SH-SY5Y (cell line): ENCODE measurements at regions not wholly inside any gene's neighbourhood (a gene's known extent, or its start where the extent isn't known, plus 50 kb on each side); places are given as distances from the start of the nearest gene placed in this dataset.
A peak's percentile ranks its signal among the peaks of the same experiment; 100 is the strongest.

Experiments used
- GATA2 ChIP-seq: IDR thresholded peaks from 2 replicates; pipeline ENCODE4 v1.6.1; 2011; ENCODE audit warnings: mild to moderate bottlenecking, low read depth, low read length
- GATA3 ChIP-seq: IDR thresholded peaks from 2 replicates; pipeline ENCODE4 v1.6.1; 2011; ENCODE audit warnings: low read depth, mild to moderate bottlenecking, low read length, moderate library complexity

DNA sequence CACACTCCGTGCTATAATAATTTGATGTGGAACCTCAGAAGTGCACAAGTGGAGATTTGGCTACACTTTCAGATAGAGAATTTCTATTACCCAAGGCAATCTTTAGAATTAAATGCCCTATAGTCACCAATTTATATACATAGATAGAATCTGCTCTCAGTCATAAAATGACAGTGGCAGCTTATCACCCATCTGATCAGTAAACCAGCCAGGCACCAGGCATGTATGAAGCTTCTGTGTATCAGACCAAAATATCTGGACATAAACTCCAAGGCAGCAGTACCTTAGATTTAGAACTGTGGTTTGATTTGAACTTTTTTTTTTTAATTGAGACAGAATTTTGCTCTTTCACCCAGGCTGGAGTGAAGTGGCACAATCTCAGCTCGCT, 180.9 kb downstream of the IPMK start:
- TF ChIP-seq GATA2 = peak; percentile 80; the same call in 1 of the 2 replicates
- peak; percentile 89 for TF ChIP-seq GATA3

DNA sequence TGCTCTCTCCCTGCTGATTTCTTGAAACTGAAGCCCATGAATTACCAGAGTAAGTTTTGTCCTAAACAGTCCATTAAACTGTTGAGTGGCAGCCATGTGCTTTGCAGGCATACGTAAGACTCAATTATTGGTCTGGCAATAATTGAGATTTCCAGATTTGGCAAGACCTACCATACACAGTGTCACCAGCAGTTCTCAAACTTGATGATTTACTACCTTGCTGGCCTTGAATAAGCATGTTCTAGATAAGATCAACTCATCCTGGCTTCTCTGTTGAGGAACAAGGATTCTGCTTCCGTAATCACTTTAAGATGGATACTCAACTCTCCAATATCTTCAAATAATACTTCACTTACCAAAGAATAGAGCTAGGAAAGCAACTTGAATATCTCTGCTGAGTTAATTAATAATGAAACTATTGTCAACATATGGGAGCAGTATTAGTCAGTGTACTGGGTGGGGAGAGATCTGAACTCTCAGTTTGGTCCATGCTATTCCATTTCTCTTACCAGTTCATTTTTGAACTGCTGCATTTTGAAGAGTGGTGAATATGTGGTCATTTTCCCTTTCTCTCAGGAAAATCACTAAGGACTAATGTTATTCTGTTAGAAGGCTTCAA, 181.4 kb downstream of the IPMK start:
- TF ChIP-seq GATA2 = peak; percentile 67
- no peak for TF ChIP-seq GATA3

DNA sequence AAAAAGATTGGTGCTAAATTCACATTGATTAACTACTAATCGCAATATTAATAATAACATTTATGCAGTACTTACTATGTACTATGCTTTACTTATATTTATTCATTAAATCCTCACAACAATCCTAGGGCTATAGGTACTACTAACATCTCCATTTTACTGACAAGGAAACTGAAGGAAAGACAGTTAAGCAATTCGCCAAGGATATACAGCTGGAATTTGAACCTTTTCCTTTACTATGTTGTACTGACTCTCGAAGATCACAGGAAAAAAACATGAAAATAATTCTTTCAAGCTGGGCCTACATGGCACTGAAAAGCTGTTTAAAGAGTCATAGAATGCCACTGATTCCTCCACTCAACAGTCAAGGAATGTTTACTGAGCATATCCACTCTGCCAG, 185.4 kb downstream of the IPMK start:
- TF ChIP-seq GATA2 = no peak
- TF ChIP-seq GATA3 = no peak

DNA sequence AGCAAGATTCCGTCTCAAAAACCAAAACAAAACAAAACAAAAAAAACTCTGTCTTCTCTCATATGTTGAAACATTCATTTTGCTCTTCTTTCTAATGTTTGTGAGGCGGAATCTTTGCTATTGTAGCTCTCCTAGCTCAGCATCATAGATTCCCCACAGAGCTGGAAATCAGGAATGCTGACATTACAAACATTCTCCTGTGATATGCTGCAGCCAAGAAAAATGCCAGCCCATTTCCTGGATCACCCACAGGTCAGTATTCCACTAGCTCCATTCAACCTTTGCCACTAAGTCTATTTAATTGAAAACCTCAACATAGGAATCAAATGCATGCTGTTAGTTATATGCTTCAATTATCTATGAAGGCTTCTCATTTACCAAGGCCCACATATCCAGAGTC, 186.3 kb downstream of the IPMK start:
- TF ChIP-seq GATA2 (no peak), GATA3 (no peak)

DNA sequence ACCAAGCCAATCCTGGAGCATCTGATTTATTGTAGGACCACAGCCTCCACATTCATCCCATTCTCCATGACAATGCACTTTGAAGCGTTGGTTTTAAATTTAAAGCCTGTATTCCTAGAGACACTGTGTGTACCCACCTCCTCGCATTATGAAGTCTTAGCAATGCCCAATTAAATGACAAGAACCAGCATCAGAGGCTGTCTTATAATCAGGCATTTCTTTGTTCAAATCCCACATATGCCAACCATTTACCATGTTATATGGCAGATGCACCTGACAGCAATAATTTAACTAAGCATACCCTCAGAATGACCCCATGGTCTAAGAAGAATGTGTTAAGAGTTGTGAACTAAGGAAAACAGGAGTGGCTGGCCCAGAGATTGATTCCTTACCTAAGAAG, 188.2 kb downstream of the IPMK start:
- TF ChIP-seq GATA3 (no peak), GATA2 (no peak)

DNA sequence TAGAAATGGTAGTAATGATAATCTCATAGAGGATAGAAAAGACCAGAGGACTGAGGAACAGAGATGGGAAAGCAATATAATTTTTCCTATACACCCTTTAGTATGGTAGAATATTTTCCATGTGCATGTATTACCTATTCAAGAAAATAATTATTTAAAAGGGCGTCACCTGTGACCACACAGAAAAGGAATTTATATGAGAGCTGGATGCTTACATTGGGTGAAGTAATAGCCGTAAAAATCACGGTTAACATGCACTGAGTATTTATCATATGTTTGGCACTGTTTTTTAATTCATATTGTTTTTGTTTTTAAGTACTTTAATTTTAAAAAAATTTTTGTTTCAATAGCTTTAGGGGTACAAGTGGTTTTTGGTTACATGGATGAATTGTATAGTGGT, 195.1 kb downstream of the IPMK start:
- TF ChIP-seq GATA3 = no peak
- no peak for TF ChIP-seq GATA2

DNA sequence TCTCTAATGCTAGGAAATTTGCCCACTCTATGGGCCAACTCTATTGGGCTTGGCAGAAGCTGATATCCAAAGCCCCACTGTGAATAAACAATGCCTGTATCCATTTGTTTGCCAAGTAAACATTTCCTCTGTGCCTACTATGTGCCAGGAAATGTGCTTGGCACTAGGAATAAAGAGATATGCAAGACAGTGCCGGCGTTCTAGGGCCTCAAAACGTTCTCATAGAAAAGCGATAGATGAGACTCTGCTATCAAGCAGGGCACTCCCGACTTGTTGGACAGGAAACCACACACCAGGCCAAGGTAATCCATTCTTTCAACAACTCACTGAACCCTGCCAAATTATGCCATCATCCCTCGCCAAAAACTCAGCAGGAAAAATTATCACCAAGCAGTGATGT, 196.7 kb downstream of the IPMK start:
- no peak for TF ChIP-seq GATA3
- no peak for TF ChIP-seq GATA2

DNA sequence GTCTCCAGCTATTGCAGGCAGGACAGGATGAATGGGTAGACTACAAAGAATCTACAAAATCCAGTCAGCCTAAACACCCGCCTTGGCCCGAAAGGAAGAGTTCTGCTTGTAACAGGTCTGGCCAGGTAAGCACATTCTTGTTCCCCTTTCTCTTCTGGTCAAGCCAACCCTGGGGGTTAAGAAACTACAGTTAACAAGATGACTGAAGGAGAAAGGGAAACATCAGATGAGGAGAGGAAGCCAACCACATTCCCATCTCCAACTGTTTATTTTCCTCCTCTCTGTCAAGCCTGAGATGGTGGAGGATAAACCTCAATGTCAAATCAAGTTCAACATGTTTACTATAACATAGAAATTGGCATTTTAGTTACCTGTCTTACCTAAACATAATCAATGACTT, 198.9 kb downstream of the IPMK start:
- TF ChIP-seq GATA2 (no peak), GATA3 (no peak)

DNA sequence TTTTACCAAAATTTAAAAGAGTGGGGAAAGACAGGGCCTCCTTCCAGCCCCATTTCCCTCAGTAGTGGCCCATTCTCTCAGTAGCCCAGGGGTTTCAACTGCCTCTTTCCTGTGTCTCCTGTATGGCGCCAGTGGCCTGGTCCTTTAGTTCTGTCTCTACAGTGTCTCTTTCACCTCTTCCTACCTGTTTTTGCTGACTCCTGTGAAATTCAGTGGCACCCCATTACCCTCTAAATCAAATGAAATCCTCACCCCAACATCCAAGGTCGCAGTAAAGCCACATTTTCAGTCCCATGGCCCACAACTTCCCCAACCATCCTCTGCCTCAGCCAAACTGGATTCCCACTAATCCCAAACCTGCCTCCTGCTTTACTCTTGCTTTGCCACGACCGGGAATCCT, 200.7 kb downstream of the IPMK start:
- TF ChIP-seq GATA3 = no peak
- TF ChIP-seq GATA2 = no peak

DNA sequence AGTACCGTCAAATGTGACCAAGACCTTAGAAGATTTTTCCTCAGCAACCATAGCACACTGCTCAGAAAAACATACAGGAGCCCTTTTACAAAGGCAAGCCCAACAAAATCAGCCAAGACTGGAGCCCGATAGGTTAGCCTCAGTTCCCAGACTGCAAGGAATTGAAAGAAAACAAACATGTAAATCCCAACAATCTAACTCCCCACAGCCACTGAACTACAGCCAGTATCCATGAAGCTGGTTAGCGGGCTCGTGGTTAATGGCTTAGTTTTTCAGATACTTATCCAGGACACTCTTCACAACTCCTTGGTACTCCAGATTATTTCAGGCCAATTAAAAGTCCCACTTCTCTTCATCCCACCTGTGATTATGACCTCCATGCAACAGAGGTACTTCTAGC, 201.6 kb downstream of the IPMK start:
- TF ChIP-seq GATA2 (no peak), GATA3 (no peak)

DNA sequence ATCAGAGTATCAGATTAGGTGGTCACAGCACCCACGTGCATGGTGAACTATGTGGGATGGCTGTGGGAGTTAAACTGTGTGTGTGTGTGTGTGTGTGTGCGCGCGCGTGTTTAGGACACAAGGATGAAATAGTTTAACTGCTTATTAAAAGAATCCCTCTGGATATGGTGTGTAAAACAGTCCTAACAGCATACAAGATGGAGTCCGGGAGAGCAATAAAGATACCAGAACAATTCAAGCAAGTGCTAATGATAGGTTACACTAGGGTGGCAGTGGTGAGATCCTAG, 202.2 kb downstream of the IPMK start:
- no peak for TF ChIP-seq GATA2
- TF ChIP-seq GATA3 = no peak

DNA sequence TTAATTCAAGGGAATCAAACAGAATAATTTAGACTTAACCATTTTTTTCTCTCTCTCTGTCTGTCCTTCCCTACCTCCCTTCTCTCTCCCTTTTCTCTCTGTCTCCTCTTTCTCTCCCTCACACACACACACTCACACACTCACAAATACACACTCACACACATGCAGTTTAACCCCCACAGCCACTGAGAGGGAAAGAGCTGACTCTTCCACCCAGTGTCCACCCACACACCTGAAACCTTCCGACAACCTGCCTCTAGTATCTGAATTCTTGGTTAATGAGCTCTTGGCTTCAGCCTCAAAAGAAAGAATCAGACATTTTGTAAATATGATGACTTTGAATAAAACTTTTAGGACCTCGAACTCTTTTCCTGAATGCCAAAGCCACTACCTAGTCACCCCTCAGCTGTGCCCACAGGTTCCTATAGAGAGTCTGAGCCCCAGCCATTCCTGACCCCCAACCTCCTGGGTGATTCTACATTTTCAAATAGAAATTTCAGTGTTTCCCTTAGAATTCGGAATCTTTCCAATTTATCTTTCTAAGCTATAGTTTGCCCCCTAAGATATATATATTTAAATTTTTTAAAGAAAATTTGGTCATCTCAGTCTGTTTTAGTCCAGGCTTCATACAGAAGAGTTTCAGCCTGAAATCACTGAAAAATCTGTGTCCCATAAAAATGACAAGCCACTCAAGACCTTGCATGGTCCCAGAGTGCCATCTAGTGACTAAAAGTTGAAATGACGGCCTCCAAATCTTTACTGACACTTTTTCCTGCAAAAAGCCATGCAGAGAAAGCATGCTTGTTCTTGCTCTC, 202.8 kb downstream of the IPMK start:
- TF ChIP-seq GATA2 (no peak), GATA3 (no peak)

DNA sequence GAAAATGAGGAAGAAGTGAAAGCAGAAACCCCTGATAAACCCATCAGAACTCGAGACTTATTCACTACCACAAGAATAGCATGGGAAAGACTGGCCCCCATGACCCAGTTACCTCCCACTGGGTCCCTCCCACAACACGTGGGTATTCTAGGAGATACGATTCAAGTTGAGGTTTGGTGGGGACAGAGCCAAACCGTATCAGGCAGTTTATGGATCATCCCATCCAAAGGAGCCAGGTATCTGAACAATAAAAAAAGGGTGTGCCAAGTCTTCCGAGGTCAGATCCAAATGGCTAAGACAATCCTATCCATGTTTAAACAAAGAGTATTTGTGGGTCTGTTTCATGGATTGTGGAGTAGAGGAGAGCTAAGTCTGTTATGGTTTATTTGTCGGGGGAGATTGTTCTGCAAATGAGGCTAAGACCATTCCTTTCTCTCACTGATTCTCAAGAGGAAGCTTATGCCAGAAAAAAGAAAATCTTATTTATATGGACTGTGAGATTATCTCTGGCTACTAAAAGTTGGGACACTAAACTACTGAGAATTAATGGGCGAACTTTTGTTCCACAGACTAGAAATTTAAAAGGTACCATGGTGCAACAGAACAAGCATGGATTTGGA, 203.7 kb downstream of the IPMK start:
- TF ChIP-seq GATA3 = no peak
- TF ChIP-seq GATA2 = no peak

DNA sequence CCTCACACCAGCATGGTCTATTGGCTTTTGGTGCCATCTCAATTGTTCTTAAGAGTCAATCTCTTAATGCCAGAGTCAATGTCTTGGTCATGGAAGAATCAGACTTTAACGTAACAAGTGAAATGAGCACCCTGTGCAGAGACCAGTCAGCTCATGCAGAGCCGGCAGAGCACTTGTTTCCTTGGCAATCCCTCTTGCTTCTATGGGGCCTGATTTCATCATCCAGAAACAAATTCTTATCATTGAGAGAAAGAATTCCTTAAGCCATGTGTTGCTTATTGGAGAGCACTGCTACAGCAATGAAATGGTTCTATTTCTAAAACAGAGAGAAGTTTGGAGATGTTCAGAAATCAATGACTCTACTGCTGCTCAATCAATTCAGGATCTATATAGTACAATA, 212.8 kb downstream of the IPMK start:
- TF ChIP-seq GATA3 (no peak), GATA2 (no peak)

DNA sequence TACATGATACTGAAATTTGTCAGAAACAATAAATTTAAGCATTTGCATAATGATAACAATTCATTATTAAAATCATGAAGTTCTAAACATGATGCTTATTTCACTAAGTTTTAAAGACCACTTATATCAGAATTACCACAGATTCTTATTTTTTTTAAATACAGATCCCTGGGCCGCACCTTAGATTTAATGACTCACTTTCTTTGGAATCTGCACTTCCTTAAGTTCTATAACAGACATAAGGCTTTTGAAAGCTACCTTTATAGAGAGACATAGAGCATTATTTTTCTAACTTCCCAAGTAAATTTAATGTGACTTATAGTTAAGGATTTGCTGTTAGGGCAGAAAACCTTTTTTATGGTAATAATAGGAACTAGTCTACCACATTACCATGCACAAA, 214.9 kb downstream of the IPMK start:
- TF ChIP-seq GATA2 (no peak), GATA3 (no peak)
